LoVo (cell line): ENCODE measurements at regions not wholly inside any gene's neighbourhood (a gene's known extent, or its start where the extent isn't known, plus 50 kb on each side); places are given as distances from the start of the nearest gene placed in this dataset.

Source experiments
- DNase-seq: peaks from one replicate; pipeline ENCODE4 v3.0.0-alpha.2; 2016; ENCODE audit warnings: low spot score

DNA sequence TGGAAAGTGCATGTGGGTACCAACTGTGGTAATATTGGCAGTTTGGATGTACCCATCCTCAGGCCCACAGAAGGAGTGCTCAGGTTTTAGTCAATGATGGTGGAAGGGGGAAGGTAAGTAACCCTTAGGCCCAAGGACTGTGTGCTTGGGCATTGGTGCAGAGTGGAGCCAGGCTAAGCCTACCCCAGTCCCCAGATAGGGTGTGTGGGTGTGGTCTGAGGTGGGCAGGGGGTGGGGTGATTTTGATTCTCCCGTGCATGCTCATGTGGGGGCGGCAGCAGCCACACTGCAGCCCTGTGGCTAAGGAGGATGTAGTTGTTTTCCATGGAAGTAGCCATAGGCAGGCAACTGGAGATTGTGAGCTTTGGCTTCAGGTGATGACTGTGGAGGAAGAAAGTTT lies 2197.3 kb downstream of the PCDH9 start:
- no peak for DNase-seq

DNA sequence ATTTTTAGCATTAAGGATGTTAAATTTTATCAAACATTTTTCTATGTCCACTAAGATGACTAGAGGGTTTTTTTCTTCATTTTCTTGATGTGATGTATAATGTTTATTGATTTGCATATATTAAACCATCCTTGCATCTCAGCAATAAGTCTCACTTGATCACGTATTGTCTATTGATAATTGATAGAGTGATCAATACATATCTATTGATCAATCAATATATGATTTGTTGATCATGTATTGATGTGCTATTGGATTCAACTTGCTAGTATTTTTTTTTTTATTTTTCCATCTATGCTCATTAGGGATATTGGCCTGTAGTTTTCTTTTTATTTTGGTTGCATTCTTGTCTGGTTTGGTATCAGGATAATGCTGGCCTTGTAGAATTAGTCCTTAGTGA lies 2202.0 kb downstream of the PCDH9 start:
- DNase-seq, result no peak

DNA sequence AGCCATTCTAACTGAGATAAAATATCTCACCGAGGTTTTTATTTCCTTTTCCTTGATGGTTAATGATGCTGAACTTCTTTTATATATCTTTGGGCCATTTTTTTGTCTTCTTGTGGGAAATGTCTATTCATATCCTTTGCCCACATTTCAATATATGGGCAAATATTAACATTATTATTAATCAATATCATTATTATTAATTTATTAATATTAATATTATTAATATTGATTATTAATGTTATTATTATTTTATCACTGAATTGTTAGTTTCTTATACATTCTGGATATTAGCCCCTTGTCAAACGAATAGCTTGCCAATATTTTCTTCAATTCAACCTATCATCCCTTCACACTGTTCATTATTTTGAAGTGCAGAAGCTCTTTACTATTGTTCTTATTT lies 2203.6 kb downstream of the PCDH9 start:
- no peak for DNase-seq

- DNase-seq, result no peak
Observed at GRCh38 chr13:65011378-65011777, 2218.8 kb downstream of the PCDH9 start.

- DNase-seq, result no peak
Observed at GRCh38 chr13:64997438-64997837, 2232.7 kb downstream of the PCDH9 start.

DNA sequence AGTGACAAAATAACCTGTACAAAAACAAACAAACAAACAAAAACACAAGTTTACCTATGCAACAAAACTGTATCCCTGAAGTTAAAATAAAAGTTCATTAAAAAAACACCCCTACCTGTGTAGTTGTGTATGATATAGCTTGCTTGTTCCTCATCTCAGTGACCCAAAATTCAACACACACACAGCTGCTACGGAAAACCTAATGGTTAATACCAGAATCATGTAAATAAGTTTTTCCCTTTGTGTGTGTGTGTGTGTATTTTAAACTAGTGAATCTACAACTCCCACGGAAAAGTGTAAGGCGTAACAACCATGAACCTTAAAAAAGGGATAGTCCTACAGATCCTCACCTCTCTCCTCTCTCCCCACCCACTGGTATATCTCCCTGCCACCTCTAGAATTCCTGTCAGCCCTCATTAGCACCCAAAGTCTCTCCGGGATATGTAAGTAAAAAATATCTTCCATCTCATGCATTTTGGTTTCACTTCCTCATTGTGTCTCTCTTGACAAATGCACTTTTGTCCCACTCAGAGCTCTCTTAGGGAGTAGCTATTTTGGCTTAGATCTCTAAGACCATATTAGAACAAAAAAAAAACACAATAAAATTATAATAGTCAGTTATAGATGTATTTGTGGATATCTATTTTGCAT lies 2236.5 kb downstream of the PCDH9 start:
- DNase-seq, result no peak

DNA sequence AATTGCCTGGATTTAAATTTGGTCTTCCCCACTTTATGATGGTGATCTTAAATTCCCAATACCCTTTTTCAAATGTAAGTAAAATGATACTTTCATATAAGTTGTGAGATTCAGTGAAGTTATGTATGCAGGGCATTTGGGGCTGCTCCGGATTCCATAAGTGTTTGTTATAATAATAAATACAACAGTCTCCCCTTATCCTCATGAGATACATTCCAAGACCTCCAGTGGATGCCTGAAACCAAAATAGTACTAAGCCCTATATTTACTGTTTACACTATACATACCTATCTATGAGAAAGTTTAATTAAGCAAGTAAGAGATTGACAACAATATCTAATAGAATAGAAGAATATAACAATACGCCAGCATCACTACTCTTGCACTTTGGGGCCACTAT lies 2237.8 kb downstream of the PCDH9 start:
- DNase-seq, result no peak

- DNase-seq, result no peak
Observed at GRCh38 chr13:64985075-64985474, 2245.1 kb downstream of the PCDH9 start.

- DNase-seq, result no peak
Observed at GRCh38 chr13:64962404-64962803, 2267.7 kb downstream of the PCDH9 start.

GRCh38 chr13:64959276-64959675 lies 2270.9 kb downstream of the PCDH9 start:
- DNase-seq, result no peak

- DNase-seq, result no peak
Observed at GRCh38 chr13:64958106-64958505, 2272.0 kb downstream of the PCDH9 start.

DNA sequence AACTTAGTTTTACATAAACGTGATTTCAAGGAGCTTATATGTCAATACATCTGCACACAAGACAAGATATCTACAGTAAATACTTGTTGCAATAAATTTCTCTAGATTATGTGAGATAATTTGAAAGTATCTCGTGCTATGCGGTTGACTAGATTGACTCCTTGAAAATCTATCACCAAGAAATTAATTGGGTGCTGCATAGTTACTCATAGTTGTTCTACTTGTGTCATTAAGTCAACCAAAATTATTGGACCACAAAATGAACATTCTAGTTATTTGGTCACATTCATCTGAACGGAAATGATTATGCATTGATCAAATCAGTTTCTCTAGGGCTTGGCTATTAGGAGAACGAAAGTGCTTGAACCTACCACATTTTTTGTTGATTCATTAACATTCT lies 2291.5 kb downstream of the PCDH9 start:
- DNase-seq, result no peak

DNA sequence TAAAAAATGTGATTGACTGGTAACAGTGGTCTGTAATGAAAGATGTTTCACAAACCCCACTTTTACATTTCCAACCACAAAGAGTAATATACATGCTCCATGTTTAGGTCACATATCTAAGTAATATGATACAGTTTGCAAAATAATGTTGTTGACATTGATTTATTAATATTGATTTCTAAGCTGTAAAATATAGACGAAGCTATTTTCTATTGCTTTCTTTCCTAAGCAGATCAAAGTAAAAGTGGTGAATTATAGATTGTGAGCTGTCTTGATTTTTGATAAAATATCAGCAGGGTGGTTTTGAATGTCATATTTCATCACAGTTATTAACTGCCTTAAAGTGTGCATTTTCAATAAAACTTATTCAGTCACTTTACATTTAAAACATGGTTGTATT lies 2292.8 kb downstream of the PCDH9 start:
- no peak for DNase-seq

DNA sequence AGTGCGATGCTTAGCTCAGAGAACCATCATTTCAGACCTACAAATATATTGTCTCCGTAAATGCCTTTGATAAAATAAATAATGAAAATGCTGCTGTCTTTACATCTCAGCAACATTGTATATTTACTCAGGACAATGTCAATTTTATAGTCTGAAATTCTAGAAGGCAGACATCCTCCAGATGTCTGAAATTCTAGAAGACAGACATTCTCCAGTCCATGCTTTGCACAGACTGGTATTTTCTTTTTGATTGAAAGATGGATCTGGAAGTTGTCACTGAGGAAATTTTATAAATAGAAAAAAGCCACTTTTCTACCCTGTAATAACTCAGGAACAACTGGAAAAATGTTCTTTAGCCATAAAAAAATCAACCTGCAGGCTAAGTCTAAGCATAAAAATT lies 2293.3 kb downstream of the PCDH9 start:
- DNase-seq, result no peak

GRCh38 chr13:64935441-64935840 lies 2294.7 kb downstream of the PCDH9 start:
- no peak for DNase-seq

DNA sequence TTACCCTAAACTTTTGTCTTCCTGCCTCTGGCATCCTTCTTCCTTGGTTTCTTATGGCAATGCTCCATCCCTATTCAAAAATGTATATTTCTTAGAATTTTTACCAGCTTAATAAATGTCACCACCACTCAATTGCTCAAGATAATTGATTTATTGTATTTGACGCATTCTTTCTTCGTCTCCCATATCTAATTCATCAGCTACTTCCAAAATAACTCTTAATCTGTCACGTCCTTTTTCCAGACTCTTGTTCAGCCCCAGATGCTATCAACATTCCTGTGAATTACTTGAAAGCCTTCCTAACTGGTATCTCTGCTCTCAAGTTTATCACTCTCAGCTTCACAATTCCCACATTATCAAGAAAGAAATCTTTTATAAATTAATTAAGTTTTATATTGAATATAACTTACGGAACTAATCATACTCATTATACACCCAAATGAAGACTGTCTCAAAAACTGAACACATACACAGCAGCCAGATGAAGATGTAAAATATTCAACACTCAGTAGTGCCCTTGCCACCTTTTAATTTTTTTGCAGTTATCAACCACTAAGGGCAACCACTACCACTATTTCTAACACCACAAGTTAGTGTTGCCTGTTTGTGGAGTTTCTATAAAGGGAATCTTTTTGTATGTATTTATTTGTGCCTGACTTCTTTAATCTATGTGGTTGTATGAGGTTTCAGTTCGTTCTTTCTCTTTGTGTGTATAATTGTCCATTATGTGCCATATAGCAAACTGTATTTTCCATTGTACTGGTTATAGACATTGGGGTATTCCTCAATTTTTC lies 2295.4 kb downstream of the PCDH9 start:
- no peak for DNase-seq

DNA sequence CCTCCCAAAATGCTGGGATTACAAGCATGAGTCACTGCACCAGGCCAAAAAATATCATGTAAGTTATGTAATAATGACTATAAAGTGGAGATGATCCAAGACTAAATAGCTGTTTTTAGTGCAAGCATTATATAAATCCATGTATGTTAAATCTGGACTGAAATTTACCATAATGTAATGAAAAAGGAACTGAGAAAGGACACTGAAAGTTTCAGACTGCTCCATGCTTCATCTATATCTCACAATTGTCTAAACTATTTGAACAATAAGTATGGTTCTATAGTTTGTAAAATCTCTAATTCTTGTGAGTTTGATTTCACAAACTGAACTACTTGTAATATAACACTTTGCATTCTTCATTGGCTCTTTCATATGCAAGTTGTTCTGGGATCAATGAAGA lies 2299.5 kb downstream of the PCDH9 start:
- DNase-seq, result no peak

DNA sequence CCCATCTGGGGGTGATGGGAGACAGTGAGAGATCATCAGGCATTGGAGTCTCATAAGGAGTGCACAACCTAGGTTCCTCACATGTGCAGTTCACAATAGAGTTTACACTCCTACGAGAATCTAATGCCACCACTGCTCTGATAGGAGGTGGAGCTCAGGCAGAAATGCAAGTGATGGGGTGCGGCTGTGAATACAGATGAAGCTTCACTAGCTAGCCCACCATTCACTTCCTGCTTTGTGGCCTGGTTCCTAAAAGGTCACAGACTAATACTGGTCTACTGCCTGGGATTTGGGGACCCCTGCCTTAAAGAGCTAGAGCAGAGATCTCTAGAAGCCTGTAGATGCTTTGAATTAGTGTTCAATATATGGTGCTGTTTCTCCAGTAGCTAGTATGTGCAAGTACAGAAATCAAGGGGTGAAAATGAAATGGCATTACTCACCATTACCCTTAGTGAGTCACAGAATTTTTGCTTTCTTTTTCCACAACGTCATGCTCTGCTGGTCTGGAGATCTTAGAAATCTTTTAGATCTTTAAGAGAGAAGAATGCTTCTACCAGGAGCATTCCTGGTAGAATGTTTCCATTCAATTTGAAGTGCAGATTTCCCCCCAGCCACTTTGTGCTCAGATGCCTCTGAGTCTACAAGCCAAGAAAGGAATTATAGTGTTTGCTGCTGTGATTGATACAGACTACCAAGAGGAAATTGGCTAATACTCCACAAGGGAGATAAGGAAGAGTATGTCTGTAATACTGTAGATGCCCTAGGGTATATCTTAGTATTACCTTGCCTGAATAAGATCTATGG lies 2301.2 kb downstream of the PCDH9 start:
- no peak for DNase-seq

- DNase-seq, result no peak
Observed at GRCh38 chr13:64925727-64926126, 2304.4 kb downstream of the PCDH9 start.

GRCh38 chr13:64925284-64925683 lies 2304.9 kb downstream of the PCDH9 start:
- DNase-seq, result no peak

- no peak for DNase-seq
Observed at GRCh38 chr13:64924401-64924800, 2305.7 kb downstream of the PCDH9 start.

- DNase-seq, result no peak
Observed at GRCh38 chr13:64917566-64917965, 2312.6 kb downstream of the PCDH9 start.

GRCh38 chr13:64912141-64912540 lies 2318.0 kb downstream of the PCDH9 start:
- DNase-seq, result no peak
